CD14-positive monocyte (primary cell): ENCODE measurements at regions not wholly inside any gene's neighbourhood (a gene's known extent, or its start where the extent isn't known, plus 50 kb on each side); places are given as distances from the start of the nearest gene placed in this dataset.

ENCODE experiments used
- DNase-seq, 3 donors: peaks; one replicate each; pipeline ENCODE4 v3.0.0-alpha.2; 2011 to 2022
- H2AFZ ChIP-seq: 2 replicates; pipeline ENCODE4 v1.6.0; 2012; ENCODE audit warnings: mild to moderate bottlenecking, low read depth, low read length, inconsistent platforms; ENCODE audit not compliant: insufficient read depth, poor library complexity, severe bottlenecking
- H3K27ac ChIP-seq, 2 donors: 1 replicate in 1 of 2; 2 replicates in 1 of 2; pipeline ENCODE4 v1.5.1; 2012 to 2013; ENCODE audit warnings: low read length in 2 of 2, control low read depth in 1 of 2, inconsistent platforms in 1 of 2, low read depth in 1 of 2, mild to moderate bottlenecking in 1 of 2
- H3K27me3 ChIP-seq, 2 donors: one replicate each; pipeline versions ENCODE4 v1.6.0 to v1.6.1; 2011 to 2013; ENCODE audit warnings: low read length in 2 of 2; ENCODE audit not compliant: control insufficient read depth in 2 of 2, insufficient read depth in 2 of 2
- H3K36me3 ChIP-seq, 2 donors: replicated peaks in 1 of 2; 1 replicate in 1 of 2; 2 replicates in 1 of 2; pipeline versions ENCODE4 v1.5.1 to v1.6.1; 2012 to 2013; ENCODE audit warnings: low read length in 2 of 2, control low read depth in 1 of 2, inconsistent platforms in 1 of 2, mild to moderate bottlenecking in 1 of 2; ENCODE audit not compliant: insufficient read depth in 2 of 2, control insufficient read depth in 1 of 2
- H3K4me1 ChIP-seq, 2 donors: 1 replicate in 1 of 2; 2 replicates in 1 of 2; pipeline versions ENCODE4 v1.5.1 to v1.6.1; 2012 to 2013; ENCODE audit warnings: low read length in 2 of 2, control low read depth in 1 of 2, inconsistent platforms in 1 of 2, mild to moderate bottlenecking in 1 of 2, moderate library complexity in 1 of 2; ENCODE audit not compliant: insufficient read depth in 2 of 2, control insufficient read depth in 1 of 2
- H3K4me2 ChIP-seq: replicated peaks from 2 replicates; pipeline ENCODE3; 2012; ENCODE audit warnings: low read length, moderate library complexity, mild to moderate bottlenecking; ENCODE audit not compliant: poor library complexity, severe bottlenecking; ENCODE audit errors: extremely low read depth
- H3K4me3 ChIP-seq, 3 experiments: fragments of 200-600 bp in 1 of 3; sonication (generic) in 1 of 3; replicated peaks in 1 of 3; 1 replicate in 2 of 3; 2 replicates in 1 of 3; pipeline ENCODE4 v1.5.1; 2011 to 2013; ENCODE audit warnings: low read length in 3 of 3, mild to moderate bottlenecking in 3 of 3, control low read depth in 2 of 3, low read depth in 2 of 3, inconsistent platforms in 1 of 3, moderate library complexity in 1 of 3
- H3K79me2 ChIP-seq: 2 replicates; pipeline ENCODE4 v1.6.0; 2012; ENCODE audit warnings: mild to moderate bottlenecking, control low read depth, inconsistent platforms, low read length, moderate library complexity; ENCODE audit not compliant: insufficient read depth
- H3K9ac ChIP-seq: 2 replicates; pipeline ENCODE4 v1.6.0; 2017; ENCODE audit warnings: low read length, mild to moderate bottlenecking; ENCODE audit not compliant: insufficient read depth, poor library complexity, severe bottlenecking
- H3K9me3 ChIP-seq, 2 donors: replicated peaks in 1 of 2; 1 replicate in 1 of 2; 2 replicates in 1 of 2; pipeline versions ENCODE4 v1.5.1 to v1.6.1; 2012 to 2013; ENCODE audit warnings: low read length in 2 of 2, control low read depth in 1 of 2; ENCODE audit not compliant: control insufficient read depth in 1 of 2, insufficient read depth in 1 of 2
- H4K20me1 ChIP-seq: 2 replicates; pipeline ENCODE4 v1.6.0; 2012; ENCODE audit warnings: mild to moderate bottlenecking, low read length, control low read depth, moderate library complexity; ENCODE audit not compliant: insufficient read depth
- H3K27ac Mint-ChIP-seq, 7 donors: one replicate each; pipeline ENCODE4 v1.8.0; 2020; ENCODE audit warnings: mild to moderate bottlenecking in 7 of 7, mixed read lengths in 7 of 7, moderate library complexity in 6 of 7, inconsistent platforms in 2 of 7
- H3K27me3 Mint-ChIP-seq, 3 donors: one replicate each; pipeline ENCODE4 v1.8.0; 2021 to 2022; ENCODE audit warnings: low read depth in 3 of 3, mild to moderate bottlenecking in 3 of 3, mixed read lengths in 3 of 3, moderate library complexity in 3 of 3, inconsistent platforms in 1 of 3
- H3K36me3 Mint-ChIP-seq, 2 donors: one replicate each; pipeline ENCODE4 v1.8.0; 2020; ENCODE audit warnings: mixed read lengths in 2 of 2, inconsistent platforms in 1 of 2, mild to moderate bottlenecking in 1 of 2
- H3K4me1 Mint-ChIP-seq: one replicate; pipeline ENCODE4 v1.8.0; 2020; ENCODE audit warnings: mild to moderate bottlenecking, mixed read lengths
- H3K4me3 Mint-ChIP-seq, 2 donors: one replicate each; pipeline ENCODE4 v1.8.0; 2020; ENCODE audit warnings: mild to moderate bottlenecking in 2 of 2, mixed read lengths in 2 of 2, moderate library complexity in 1 of 2
- H3K9me3 Mint-ChIP-seq, 7 donors: one replicate each; pipeline ENCODE4 v1.8.0; 2020 to 2022; ENCODE audit warnings: mixed read lengths in 7 of 7, mild to moderate bottlenecking in 6 of 7, moderate library complexity in 6 of 7, inconsistent platforms in 2 of 7
- CTCF ChIP-seq: fragments of 200-600 bp; IDR thresholded peaks from one replicate; pipeline ENCODE4 v1.8.0; 2022; ENCODE audit warnings: antibody characterized with exemption, mild to moderate bottlenecking
- WGBS: methylation state at CpG from one replicate; pipeline ENCODE4 v1.1.5; 2013; ENCODE audit warnings: missing lambda C conversion rate; ENCODE audit not compliant: insufficient coverage; 5-methylcytosine and 5-hydroxymethylcytosine counted together
- intact Hi-C, 2 donors: fragments of 100-400 bp; cut with micrococcal nuclease; formaldehyde crosslinking; loops; one replicate each; pipeline versions ENCODE4 v1.15.0 to v1.15.1; 2023

GRCh38 chr5:44565360-44565759 is 176.1 kb upstream of the FGF10 start:
- peaks cover 0 to 7% of the 10 kb centered on the region in 2 donors for H3K9me3 ChIP-seq

GRCh38 chr5:44546286-44546685 is 157.1 kb upstream of the FGF10 start:
- Histone ChIP-seq H3K4me3 (no peak overlapping the region), H3K9ac (no peak overlapping the region), H3K4me1 (no peaks in the 10 kb centered on the region), H3K27me3 (no peaks in the 10 kb centered on the region), H3K79me2 (no peaks in the 10 kb centered on the region), H3K36me3 (no peaks in the 10 kb centered on the region), H3K27ac (no peak overlapping the region), H3K9me3 (no peaks in the 10 kb centered on the region), H2AFZ (no peak overlapping the region), H3K4me2 (no peak overlapping the region), H4K20me1 (no peaks in the 10 kb centered on the region)
- Mint-ChIP-seq H3K27me3 (no peaks in the 10 kb centered on the region), H3K4me1 (no peaks in the 10 kb centered on the region), H3K27ac (no peak overlapping the region), H3K36me3 (no peaks in the 10 kb centered on the region), H3K4me3 (no peak overlapping the region), H3K9me3 (peaks cover 0 to 3% (median 0%) of the 10 kb centered on the region in 7 donors)
- no peak for DNase-seq
- intact Hi-C loops: no loop called here
- TF ChIP-seq CTCF: no peak
- WGBS: no CpG with 5 or more reads among the region's 2 CpGs

More at GRCh38 chr5:44565360-44565759, 176.1 kb upstream of the FGF10 start:
- WGBS: no CpG with 5 or more reads among the region's 1 CpG
- H2AFZ ChIP-seq: no peak overlapping the region
- H3K27me3 ChIP-seq: no peaks in the 10 kb centered on the region
- intact Hi-C loops: no loop called here
- H3K79me2 ChIP-seq: no peaks in the 10 kb centered on the region
- Mint-ChIP-seq H3K36me3 (no peaks in the 10 kb centered on the region), H3K9me3 (peaks cover 0 to 2% (median 0%) of the 10 kb centered on the region in 7 donors), H3K27ac (no peak overlapping the region), H3K27me3 (peaks cover 0 to 2% (median 0%) of the 10 kb centered on the region in 3 donors), H3K4me3 (no peak overlapping the region), H3K4me1 (no peaks in the 10 kb centered on the region)
- H3K4me3 ChIP-seq: no peak overlapping the region
- no peaks in the 10 kb centered on the region for H3K4me1 ChIP-seq
- no peak overlapping the region for H3K4me2 ChIP-seq
- no peak for TF ChIP-seq CTCF
- DNase-seq: no peak
- no peaks in the 10 kb centered on the region for H4K20me1 ChIP-seq
- no peaks in the 10 kb centered on the region for H3K36me3 ChIP-seq
- H3K9ac ChIP-seq: no peak overlapping the region
- H3K27ac ChIP-seq: no peak overlapping the region
